ENCODE measurements at regions not wholly inside any gene's neighbourhood (a gene's known extent, or its start where the extent isn't known, plus 50 kb on each side); places are given as distances from the start of the nearest gene placed in this dataset.

DNA sequence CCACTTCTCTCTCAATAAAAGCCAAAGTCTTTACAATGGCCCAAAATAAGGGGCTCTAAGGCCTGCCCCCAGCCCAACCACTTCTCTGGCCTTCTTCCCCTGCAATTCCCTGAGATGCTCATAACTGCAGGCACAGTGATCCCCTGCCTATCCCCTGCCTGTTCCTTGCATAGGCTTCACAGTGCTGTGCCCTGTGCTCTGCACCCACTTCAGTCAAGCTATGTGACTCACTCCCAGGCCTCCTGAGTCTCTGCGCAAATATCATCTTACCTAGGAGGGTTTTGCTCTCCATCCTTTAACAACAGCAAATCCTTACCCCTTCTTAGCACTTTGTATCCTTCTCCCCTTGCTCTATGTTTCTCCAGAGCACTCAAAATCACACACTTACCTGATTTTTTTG is 242.2 kb downstream of the MSRB3 start:
- Mint-ChIP-seq H3K4me1 (peaks cover 20% of the 10 kb centered on the region), H3K36me3 (no peaks in the 10 kb centered on the region), H3K9me3 (no peaks in the 10 kb centered on the region), H3K4me3 (no peak overlapping the region), H3K27ac (no peak overlapping the region), H3K27me3 (ENCODE audit: low read depth) (no peaks in the 10 kb centered on the region)
- TF ChIP-seq PRRX2 (CRISPR knock-in tag; IDR thresholded peaks at IDR 0.05) (no peak), SP1 (CRISPR knock-in tag; conservative IDR thresholded peaks at IDR 0.05) (no peak), SOX15 (CRISPR knock-in tag; IDR thresholded peaks at IDR 0.05) (no peak), ETV6 (CRISPR knock-in tag; IDR thresholded peaks at IDR 0.05) (no peak), TP53 (CRISPR knock-in tag; IDR thresholded peaks at IDR 0.05) (no peak)
- TF ChIP-seq, protein P1, sequence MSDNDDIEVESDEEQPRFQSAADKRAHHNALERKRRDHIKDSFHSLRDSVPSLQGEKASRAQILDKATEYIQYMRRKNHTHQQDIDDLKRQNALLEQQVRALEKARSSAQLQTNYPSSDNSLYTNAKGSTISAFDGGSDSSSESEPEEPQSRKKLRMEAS (CRISPR knock-in tag; IDR thresholded peaks at IDR 0.05), result no peak
- TF ChIP-seq, protein P2, sequence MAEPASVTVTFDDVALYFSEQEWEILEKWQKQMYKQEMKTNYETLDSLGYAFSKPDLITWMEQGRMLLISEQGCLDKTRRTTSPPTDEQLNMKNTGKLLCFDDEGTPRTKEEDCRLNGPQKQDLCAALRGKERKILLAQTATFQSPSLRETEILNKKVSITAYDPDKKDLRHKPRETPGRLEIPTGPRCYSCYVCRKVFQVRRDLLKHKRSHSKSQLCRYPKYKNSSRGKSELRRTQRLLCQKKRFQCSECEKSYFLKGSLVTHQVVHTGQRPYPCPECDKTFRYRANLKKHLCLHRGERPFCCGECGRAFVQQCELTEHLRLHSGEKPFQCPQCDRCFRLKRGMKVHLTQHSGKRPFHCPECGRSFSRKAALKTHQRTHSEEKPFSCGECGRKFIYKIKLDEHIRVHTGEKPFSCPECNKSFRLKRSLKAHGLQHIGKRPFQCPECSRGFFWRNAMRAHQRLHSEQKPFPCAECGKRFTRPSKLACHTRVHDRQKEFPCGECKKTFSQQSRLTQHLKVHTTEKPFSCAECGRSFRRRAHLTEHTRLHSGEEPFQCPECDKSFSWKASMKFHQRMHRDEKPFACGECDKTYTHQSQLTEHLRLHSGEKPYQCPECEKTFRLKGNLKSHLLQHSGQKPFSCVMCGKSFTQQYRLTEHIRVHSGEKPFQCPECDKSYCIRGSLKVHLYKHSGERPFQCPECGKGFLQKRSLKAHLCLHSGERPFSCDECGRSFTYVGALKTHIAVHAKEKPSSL (CRISPR knock-in tag; conservative IDR thresholded peaks at IDR 0.05), result no peak
- TF ChIP-seq, protein P3, sequence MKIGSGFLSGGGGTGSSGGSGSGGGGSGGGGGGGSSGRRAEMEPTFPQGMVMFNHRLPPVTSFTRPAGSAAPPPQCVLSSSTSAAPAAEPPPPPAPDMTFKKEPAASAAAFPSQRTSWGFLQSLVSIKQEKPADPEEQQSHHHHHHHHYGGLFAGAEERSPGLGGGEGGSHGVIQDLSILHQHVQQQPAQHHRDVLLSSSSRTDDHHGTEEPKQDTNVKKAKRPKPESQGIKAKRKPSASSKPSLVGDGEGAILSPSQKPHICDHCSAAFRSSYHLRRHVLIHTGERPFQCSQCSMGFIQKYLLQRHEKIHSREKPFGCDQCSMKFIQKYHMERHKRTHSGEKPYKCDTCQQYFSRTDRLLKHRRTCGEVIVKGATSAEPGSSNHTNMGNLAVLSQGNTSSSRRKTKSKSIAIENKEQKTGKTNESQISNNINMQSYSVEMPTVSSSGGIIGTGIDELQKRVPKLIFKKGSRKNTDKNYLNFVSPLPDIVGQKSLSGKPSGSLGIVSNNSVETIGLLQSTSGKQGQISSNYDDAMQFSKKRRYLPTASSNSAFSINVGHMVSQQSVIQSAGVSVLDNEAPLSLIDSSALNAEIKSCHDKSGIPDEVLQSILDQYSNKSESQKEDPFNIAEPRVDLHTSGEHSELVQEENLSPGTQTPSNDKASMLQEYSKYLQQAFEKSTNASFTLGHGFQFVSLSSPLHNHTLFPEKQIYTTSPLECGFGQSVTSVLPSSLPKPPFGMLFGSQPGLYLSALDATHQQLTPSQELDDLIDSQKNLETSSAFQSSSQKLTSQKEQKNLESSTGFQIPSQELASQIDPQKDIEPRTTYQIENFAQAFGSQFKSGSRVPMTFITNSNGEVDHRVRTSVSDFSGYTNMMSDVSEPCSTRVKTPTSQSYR (CRISPR knock-in tag; IDR thresholded peaks at IDR 0.05), result no peak
- TF ChIP-seq, protein P4, sequence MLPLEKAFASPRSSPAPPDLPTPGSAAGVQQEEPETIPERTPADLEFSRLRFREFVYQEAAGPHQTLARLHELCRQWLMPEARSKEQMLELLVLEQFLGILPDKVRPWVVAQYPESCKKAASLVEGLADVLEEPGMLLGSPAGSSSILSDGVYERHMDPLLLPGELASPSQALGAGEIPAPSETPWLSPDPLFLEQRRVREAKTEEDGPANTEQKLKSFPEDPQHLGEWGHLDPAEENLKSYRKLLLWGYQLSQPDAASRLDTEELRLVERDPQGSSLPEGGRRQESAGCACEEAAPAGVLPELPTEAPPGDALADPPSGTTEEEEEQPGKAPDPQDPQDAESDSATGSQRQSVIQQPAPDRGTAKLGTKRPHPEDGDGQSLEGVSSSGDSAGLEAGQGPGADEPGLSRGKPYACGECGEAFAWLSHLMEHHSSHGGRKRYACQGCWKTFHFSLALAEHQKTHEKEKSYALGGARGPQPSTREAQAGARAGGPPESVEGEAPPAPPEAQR (CRISPR knock-in tag; IDR thresholded peaks at IDR 0.05), result no peak
- TF ChIP-seq, protein P5, sequence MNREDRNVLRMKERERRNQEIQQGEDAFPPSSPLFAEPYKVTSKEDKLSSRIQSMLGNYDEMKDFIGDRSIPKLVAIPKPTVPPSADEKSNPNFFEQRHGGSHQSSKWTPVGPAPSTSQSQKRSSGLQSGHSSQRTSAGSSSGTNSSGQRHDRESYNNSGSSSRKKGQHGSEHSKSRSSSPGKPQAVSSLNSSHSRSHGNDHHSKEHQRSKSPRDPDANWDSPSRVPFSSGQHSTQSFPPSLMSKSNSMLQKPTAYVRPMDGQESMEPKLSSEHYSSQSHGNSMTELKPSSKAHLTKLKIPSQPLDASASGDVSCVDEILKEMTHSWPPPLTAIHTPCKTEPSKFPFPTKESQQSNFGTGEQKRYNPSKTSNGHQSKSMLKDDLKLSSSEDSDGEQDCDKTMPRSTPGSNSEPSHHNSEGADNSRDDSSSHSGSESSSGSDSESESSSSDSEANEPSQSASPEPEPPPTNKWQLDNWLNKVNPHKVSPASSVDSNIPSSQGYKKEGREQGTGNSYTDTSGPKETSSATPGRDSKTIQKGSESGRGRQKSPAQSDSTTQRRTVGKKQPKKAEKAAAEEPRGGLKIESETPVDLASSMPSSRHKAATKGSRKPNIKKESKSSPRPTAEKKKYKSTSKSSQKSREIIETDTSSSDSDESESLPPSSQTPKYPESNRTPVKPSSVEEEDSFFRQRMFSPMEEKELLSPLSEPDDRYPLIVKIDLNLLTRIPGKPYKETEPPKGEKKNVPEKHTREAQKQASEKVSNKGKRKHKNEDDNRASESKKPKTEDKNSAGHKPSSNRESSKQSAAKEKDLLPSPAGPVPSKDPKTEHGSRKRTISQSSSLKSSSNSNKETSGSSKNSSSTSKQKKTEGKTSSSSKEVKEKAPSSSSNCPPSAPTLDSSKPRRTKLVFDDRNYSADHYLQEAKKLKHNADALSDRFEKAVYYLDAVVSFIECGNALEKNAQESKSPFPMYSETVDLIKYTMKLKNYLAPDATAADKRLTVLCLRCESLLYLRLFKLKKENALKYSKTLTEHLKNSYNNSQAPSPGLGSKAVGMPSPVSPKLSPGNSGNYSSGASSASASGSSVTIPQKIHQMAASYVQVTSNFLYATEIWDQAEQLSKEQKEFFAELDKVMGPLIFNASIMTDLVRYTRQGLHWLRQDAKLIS (CRISPR knock-in tag; IDR thresholded peaks at IDR 0.05; ENCODE audit: borderline replicate concordance), result no peak
- TF ChIP-seq, protein P6, sequence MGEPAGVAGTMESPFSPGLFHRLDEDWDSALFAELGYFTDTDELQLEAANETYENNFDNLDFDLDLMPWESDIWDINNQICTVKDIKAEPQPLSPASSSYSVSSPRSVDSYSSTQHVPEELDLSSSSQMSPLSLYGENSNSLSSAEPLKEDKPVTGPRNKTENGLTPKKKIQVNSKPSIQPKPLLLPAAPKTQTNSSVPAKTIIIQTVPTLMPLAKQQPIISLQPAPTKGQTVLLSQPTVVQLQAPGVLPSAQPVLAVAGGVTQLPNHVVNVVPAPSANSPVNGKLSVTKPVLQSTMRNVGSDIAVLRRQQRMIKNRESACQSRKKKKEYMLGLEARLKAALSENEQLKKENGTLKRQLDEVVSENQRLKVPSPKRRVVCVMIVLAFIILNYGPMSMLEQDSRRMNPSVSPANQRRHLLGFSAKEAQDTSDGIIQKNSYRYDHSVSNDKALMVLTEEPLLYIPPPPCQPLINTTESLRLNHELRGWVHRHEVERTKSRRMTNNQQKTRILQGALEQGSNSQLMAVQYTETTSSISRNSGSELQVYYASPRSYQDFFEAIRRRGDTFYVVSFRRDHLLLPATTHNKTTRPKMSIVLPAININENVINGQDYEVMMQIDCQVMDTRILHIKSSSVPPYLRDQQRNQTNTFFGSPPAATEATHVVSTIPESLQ (CRISPR knock-in tag; IDR thresholded peaks at IDR 0.05), result no peak
- TF ChIP-seq, protein P7, sequence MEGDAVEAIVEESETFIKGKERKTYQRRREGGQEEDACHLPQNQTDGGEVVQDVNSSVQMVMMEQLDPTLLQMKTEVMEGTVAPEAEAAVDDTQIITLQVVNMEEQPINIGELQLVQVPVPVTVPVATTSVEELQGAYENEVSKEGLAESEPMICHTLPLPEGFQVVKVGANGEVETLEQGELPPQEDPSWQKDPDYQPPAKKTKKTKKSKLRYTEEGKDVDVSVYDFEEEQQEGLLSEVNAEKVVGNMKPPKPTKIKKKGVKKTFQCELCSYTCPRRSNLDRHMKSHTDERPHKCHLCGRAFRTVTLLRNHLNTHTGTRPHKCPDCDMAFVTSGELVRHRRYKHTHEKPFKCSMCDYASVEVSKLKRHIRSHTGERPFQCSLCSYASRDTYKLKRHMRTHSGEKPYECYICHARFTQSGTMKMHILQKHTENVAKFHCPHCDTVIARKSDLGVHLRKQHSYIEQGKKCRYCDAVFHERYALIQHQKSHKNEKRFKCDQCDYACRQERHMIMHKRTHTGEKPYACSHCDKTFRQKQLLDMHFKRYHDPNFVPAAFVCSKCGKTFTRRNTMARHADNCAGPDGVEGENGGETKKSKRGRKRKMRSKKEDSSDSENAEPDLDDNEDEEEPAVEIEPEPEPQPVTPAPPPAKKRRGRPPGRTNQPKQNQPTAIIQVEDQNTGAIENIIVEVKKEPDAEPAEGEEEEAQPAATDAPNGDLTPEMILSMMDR (IDR thresholded peaks at IDR 0.05), result no peak
- TF ChIP-seq, protein P8, sequence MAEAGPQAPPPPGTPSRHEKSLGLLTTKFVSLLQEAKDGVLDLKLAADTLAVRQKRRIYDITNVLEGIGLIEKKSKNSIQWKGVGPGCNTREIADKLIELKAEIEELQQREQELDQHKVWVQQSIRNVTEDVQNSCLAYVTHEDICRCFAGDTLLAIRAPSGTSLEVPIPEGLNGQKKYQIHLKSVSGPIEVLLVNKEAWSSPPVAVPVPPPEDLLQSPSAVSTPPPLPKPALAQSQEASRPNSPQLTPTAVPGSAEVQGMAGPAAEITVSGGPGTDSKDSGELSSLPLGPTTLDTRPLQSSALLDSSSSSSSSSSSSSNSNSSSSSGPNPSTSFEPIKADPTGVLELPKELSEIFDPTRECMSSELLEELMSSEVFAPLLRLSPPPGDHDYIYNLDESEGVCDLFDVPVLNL (CRISPR knock-in tag; IDR thresholded peaks at IDR 0.05; ENCODE audit: borderline replicate concordance, low read depth), result no peak
- ChIA-PET POLR2A (no interaction called here), CTCF (no interaction called here)
- ATAC-seq (no peak), DNase-seq (ENCODE audit: low spot score) (no peak)
